HG02981 (cell line): ENCODE measurements at regions not wholly inside any gene's neighbourhood (a gene's known extent, or its start where the extent isn't known, plus 50 kb on each side); places are given as distances from the start of the nearest gene placed in this dataset.

Source experiments
- ATAC-seq: cut with Tn5 transposase; IDR thresholded peaks from one replicate; pipeline ENCODE4 v1.9.1; 2021; ENCODE audit warnings: mild to moderate bottlenecking, moderate library complexity; ENCODE audit not compliant: unreplicated experiment

- no peak for ATAC-seq
Observed at GRCh38 chr1:106773206-106773605, 283.3 kb upstream of the PRMT6 start.

DNA sequence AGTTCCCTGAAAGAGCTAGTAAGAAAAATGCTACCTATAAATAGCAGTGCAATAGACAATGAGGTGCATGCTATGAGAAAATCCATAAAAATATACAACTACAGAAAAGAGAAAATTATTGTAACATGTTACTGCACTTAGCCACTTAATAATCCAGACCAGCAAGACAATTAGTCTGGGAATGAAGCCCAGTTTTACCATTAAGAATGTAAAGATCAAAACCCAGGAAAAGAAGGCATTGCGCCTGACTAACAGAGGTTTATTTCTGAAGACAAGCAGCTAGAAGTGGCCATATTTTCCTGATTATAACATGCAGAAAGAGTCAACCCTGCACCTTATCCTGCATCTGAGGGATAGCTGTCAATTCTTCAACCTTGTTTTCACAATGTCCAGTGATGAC is 276.4 kb upstream of the PRMT6 start:
- no peak for ATAC-seq

DNA sequence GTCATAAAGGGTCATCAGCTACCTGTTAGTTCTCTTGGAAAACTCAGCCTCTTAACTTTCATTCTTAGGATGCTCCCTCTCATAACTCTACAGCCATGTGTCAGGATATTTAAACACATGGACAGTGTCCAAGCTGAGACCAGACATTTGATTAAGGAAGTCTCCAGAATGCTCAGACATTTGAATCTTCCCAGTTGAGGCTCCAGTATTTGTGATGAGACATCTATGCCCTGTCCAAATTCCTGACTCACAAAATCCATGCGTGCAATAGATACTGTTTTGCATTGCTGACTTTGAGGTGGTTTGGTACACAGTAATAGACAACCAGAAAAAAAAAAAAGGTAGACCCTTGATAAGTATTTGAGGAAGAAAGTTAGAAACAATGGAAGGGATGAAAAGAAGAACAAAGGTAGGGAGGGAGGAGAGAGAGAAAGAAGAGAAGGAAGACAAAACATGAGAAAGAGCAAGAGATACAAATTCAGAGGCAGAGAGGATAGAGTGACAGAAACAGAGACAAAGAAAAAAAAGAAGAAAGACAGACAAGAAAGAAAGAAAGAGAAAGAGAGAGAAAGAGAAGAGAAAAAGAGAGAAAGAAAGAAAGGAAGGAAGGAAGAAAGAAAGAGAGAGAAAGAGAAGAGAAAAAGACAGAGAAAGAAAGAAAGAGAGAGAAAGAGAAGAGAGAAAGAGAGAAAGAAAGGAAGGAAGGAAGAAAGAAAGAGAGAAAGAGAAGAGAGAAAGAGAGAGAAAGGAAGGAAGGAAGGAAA is 275.5 kb upstream of the PRMT6 start:
- ATAC-seq, result no peak

DNA sequence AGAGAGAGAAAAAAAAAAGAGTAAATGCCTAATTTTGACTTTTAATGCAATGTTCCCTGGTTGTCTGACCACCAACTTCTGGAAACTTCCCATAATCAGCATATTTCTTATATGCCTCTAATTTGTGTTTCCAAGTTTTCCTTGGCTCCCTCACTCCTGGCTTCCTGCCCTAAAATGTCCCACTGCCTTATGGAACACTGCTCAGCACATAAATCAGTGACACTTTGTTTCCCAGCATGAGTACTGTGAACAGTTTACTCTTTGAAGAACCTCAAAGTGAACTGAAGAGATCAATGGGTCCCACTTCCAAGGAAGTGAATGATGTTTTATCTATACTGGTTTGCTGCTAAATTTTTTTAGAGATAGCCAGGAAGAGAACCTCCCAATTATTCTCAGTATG is 271.3 kb upstream of the PRMT6 start:
- ATAC-seq, result no peak

DNA sequence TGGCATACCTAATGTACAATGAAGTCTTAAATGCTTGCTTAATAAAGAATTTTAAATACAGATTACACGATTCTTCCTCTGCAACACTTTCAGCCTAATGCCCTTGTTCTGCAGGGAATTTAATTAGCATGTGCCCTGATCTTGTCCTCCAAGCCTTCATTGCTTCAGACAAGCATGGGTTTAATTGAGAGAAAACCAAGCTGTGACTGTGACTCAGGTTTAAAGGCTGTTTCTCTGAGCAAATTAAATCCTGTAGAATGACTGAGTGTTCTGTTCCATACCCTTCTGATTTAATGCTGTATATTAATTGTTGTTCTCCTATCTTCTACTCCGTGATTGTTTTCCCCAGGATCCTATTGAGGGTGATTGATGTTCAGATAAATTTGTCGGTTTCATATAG is 269.0 kb upstream of the PRMT6 start:
- no peak for ATAC-seq

GRCh38 chr1:106789686-106790085 is 266.8 kb upstream of the PRMT6 start:
- ATAC-seq, result no peak

DNA sequence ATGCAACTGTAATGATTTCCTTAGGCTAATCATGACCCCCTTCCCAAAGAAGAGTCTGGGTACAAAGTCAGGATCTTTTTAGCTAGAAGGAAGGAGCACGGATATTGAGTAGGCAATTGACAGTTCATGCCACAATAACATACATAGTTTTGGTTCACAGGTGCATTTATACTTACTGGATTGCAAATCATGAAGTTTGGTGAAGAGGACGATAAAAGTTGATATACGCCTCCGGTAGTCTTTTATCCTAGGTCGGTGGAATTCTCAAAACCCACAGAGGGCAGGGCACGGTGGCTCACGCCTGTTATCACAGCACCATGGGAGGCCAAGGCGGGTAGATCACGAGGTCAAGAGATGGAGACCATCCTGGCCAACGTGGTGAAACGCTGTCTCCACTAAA is 265.4 kb upstream of the PRMT6 start:
- no peak for ATAC-seq

GRCh38 chr1:106793651-106794050 is 262.8 kb upstream of the PRMT6 start:
- no peak for ATAC-seq

- no peak for ATAC-seq
Observed at GRCh38 chr1:106798991-106799390, 257.5 kb upstream of the PRMT6 start.

GRCh38 chr1:106802181-106802580 is 254.3 kb upstream of the PRMT6 start:
- ATAC-seq, result no peak

- no peak for ATAC-seq
Observed at GRCh38 chr1:106814418-106814817, 242.1 kb upstream of the PRMT6 start.

DNA sequence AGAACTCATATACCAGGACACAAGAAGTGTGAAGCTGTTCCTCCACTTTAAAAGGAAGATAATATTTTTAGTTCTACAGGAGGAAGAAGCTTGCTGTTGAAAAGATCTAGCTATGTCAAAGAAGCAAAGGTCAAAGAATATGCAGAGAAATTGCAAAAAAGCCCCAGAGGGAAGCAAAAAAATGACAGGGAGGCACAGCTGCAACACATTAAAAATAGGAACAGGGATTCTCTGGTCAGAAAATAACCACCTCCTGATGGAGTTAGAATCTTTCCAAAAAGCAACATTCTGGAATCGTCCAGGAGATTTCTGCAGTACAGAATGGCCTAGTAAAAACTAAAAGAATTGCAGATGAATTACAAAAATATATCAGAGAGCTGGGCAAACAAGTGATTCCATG is 238.9 kb upstream of the PRMT6 start:
- no peak for ATAC-seq

- no peak for ATAC-seq
Observed at GRCh38 chr1:106831511-106831910, 225.0 kb upstream of the PRMT6 start.

DNA sequence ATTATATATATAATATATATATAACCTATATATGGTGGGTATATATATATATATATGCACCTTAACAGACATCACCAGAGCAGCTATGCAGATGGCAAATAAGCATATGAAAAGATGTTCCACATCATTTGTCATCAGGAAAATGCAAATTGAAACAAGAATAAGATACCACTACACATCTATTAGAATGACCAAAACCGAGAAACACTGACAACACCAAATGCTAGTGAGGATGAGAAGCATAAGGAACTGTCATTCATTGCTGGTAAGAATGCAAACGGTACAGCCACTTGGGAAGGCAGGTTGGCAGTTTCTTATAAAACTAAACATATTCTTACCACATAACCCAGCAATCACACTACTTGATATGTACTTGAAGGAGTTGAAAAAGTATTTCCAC is 219.8 kb upstream of the PRMT6 start:
- ATAC-seq, result peak; percentile 93

- ATAC-seq, result no peak
Observed at GRCh38 chr1:106843518-106843917, 213.0 kb upstream of the PRMT6 start.

GRCh38 chr1:106846656-106847055 is 209.8 kb upstream of the PRMT6 start:
- peak; percentile 100 for ATAC-seq

GRCh38 chr1:106861110-106861509 is 195.4 kb upstream of the PRMT6 start:
- no peak for ATAC-seq

GRCh38 chr1:106868828-106869227 is 187.6 kb upstream of the PRMT6 start:
- ATAC-seq, result no peak

DNA sequence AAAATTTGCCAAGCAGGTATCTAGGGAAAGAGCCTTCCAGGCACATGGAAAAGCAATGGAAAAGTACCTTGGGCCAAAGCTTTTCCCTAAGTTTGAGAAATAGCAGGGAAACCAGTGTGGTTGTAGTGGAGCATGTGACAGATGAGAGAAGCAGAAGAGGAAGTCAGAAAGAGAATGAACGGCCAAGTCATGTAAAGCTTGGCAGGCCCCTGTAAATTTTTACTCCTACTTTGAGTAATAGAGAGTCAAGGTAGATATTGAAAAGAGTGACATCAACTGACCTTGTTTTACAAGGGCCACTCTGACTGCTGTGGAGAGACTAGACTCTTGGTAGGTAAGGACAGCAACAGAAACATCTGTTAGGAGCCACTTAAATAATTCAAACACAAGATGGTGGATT is 180.9 kb upstream of the PRMT6 start:
- peak; percentile 71 for ATAC-seq

DNA sequence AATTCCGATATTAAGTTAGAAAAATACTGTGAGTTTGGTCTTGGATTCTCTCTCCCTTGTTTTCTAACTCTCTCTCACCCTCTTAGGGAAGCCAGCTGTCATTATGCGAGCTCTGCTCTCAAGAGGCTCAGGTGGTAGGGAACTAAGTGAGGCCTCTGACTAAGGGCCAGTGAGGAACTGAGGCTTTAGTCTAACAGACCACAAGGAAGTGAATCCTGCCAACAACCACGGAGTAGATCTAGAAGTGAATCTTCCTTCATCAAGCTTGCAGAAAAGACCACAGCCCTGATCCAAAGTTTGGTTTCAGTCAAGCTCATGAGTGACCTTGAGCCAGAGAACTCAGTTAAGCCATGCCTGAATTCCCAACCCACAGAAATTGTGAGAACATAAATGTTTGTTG is 180.1 kb upstream of the PRMT6 start:
- peak; percentile 85 for ATAC-seq

- no peak for ATAC-seq
Observed at GRCh38 chr1:106879538-106879937, 176.9 kb upstream of the PRMT6 start.

- no peak for ATAC-seq
Observed at GRCh38 chr1:106880226-106880625, 176.2 kb upstream of the PRMT6 start.

DNA sequence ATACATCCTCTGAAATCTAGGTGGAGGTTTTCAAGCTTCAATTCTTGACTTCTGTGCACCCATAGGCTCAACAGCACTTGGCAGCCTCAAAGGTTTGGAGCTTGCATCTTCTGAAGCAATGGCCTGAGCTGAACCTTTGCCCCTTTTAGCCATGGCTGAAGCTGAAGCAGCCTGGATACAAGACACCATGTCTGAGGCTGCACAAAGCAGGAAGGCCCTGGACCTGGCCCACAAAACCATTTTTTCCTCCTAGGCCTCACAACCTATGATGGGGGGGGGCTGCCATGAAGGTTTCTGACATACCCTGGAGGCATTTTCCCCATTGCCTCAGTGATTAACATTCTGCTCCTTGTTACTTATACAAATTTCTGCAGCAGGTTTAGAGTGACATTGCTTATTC is 173.3 kb upstream of the PRMT6 start:
- ATAC-seq, result no peak
